Activated naive CD8-positive, alpha-beta T cell treated with anti-CD3 and anti-CD28 coated beads, Interleukin-2, amount 50 U/mL, for 24 hours (primary cell): ENCODE measurements at regions not wholly inside any gene's neighbourhood (a gene's known extent, or its start where the extent isn't known, plus 50 kb on each side); places are given as distances from the start of the nearest gene placed in this dataset.
"Not testable (repeated sequence)": the region's sequence is repeated elsewhere in the genome, so short reads cannot be mapped to it uniquely, and the experiment has no call there.

Experiments
- ATAC-seq: fragments of 150-1000 bp; cut with Tn5 transposase; one replicate; pipeline ENCODE4 v1.10.0; 2021
- DNase-seq: peaks from one replicate; pipeline ENCODE4 v3.0.0; 2021
- H3K27ac Mint-ChIP-seq: one replicate; pipeline ENCODE4 v1.8.0; 2021; ENCODE audit warnings: mild to moderate bottlenecking, mixed read lengths
- H3K27me3 Mint-ChIP-seq: one replicate; pipeline ENCODE4 v1.8.0; 2021; ENCODE audit warnings: mixed read lengths
- H3K36me3 Mint-ChIP-seq: one replicate; pipeline ENCODE4 v1.8.0; 2021; ENCODE audit warnings: low read depth, mixed read lengths
- H3K4me1 Mint-ChIP-seq: one replicate; pipeline ENCODE4 v1.8.0; 2021; ENCODE audit warnings: mixed read lengths
- H3K4me3 Mint-ChIP-seq: one replicate; pipeline ENCODE4 v1.8.0; 2021; ENCODE audit warnings: mild to moderate bottlenecking, moderate library complexity, mixed read lengths
- H3K9me3 Mint-ChIP-seq: one replicate; pipeline ENCODE4 v1.8.0; 2021; ENCODE audit warnings: mixed read lengths

- Mint-ChIP-seq H3K27ac (no peak overlapping the region), H3K4me1 (no peaks in the 10 kb centered on the region), H3K9me3 (no peaks in the 10 kb centered on the region), H3K27me3 (no peaks in the 10 kb centered on the region), H3K4me3 (no peak overlapping the region), H3K36me3 (no peaks in the 10 kb centered on the region)
- no peak for ATAC-seq
- no peak for DNase-seq
Observed at GRCh38 chr11:79634905-79635304, 194.1 kb upstream of the TENM4 start.

- no peak for ATAC-seq
- H3K27me3 Mint-ChIP-seq = peaks cover 2% of the 10 kb centered on the region
- DNase-seq = no peak
- peaks cover 4% of the 10 kb centered on the region for H3K9me3 Mint-ChIP-seq
- no peak overlapping the region for H3K27ac Mint-ChIP-seq
- no peaks in the 10 kb centered on the region for H3K36me3 Mint-ChIP-seq
- H3K4me1 Mint-ChIP-seq = no peaks in the 10 kb centered on the region
- no peak overlapping the region for H3K4me3 Mint-ChIP-seq
Observed at GRCh38 chr11:79627281-79627680, 186.5 kb upstream of the TENM4 start.

GRCh38 chr11:79626135-79627075 is 185.6 kb upstream of the TENM4 start:
- H3K9me3 Mint-ChIP-seq = peaks cover 4% of the 10 kb centered on the region
- H3K4me3 Mint-ChIP-seq = no peak overlapping the region
- H3K36me3 Mint-ChIP-seq = no peaks in the 10 kb centered on the region
- ATAC-seq (no peak), DNase-seq (no peak)
- H3K27ac Mint-ChIP-seq = no peak overlapping the region
- peaks cover 2% of the 10 kb centered on the region for H3K27me3 Mint-ChIP-seq
- H3K4me1 Mint-ChIP-seq = no peaks in the 10 kb centered on the region

- no peaks in the 10 kb centered on the region for H3K4me1 Mint-ChIP-seq
- no peaks in the 10 kb centered on the region for H3K27me3 Mint-ChIP-seq
- peaks cover 4% of the 10 kb centered on the region for H3K9me3 Mint-ChIP-seq
- H3K36me3 Mint-ChIP-seq = no peaks in the 10 kb centered on the region
- DNase-seq (no peak), ATAC-seq (no peak)
- H3K4me3 Mint-ChIP-seq = no peak overlapping the region
- H3K27ac Mint-ChIP-seq = no peak overlapping the region
Observed at GRCh38 chr11:79623375-79623774, 182.5 kb upstream of the TENM4 start.

- Mint-ChIP-seq H3K9me3 (peaks cover 9% of the 10 kb centered on the region), H3K27me3 (no peaks in the 10 kb centered on the region), H3K36me3 (no peaks in the 10 kb centered on the region), H3K4me1 (no peaks in the 10 kb centered on the region), H3K27ac (no peak overlapping the region), H3K4me3 (no peak overlapping the region)
- no peak for DNase-seq
- no peak for ATAC-seq
Observed at GRCh38 chr11:79617561-79617960, 176.7 kb upstream of the TENM4 start.

GRCh38 chr11:79616392-79616851 is 175.6 kb upstream of the TENM4 start:
- H3K4me1 Mint-ChIP-seq = no peaks in the 10 kb centered on the region
- no peak for DNase-seq
- H3K27me3 Mint-ChIP-seq = no peaks in the 10 kb centered on the region
- peaks cover 10% of the 10 kb centered on the region for H3K9me3 Mint-ChIP-seq
- no peak for ATAC-seq
- no peak overlapping the region for H3K27ac Mint-ChIP-seq
- no peaks in the 10 kb centered on the region for H3K36me3 Mint-ChIP-seq
- no peak overlapping the region for H3K4me3 Mint-ChIP-seq

GRCh38 chr11:79615425-79615824 is 174.6 kb upstream of the TENM4 start:
- H3K36me3 Mint-ChIP-seq = no peaks in the 10 kb centered on the region
- H3K27ac Mint-ChIP-seq = no peak overlapping the region
- peaks cover 10% of the 10 kb centered on the region for H3K9me3 Mint-ChIP-seq
- no peaks in the 10 kb centered on the region for H3K4me1 Mint-ChIP-seq
- H3K27me3 Mint-ChIP-seq = no peaks in the 10 kb centered on the region
- DNase-seq = no peak
- ATAC-seq = no peak
- no peak overlapping the region for H3K4me3 Mint-ChIP-seq

- ATAC-seq (no peak), DNase-seq (no peak)
- H3K9me3 Mint-ChIP-seq = peaks cover 10% of the 10 kb centered on the region
- H3K4me3 Mint-ChIP-seq = no peak overlapping the region
- no peaks in the 10 kb centered on the region for H3K27me3 Mint-ChIP-seq
- H3K27ac Mint-ChIP-seq = no peak overlapping the region
- H3K4me1 Mint-ChIP-seq = no peaks in the 10 kb centered on the region
- no peaks in the 10 kb centered on the region for H3K36me3 Mint-ChIP-seq
Observed at GRCh38 chr11:79610678-79611077, 169.8 kb upstream of the TENM4 start.

GRCh38 chr11:79610139-79610538 is 169.3 kb upstream of the TENM4 start:
- H3K27me3 Mint-ChIP-seq = no peaks in the 10 kb centered on the region
- no peak overlapping the region for H3K4me3 Mint-ChIP-seq
- H3K27ac Mint-ChIP-seq = no peak overlapping the region
- no peaks in the 10 kb centered on the region for H3K36me3 Mint-ChIP-seq
- ATAC-seq (no peak), DNase-seq (no peak)
- H3K9me3 Mint-ChIP-seq = peaks cover 7% of the 10 kb centered on the region
- H3K4me1 Mint-ChIP-seq = no peaks in the 10 kb centered on the region

- Mint-ChIP-seq H3K36me3 (no peaks in the 10 kb centered on the region), H3K4me3 (no peak overlapping the region), H3K9me3 (peaks cover 5% of the 10 kb centered on the region), H3K27ac (no peak overlapping the region), H3K27me3 (no peaks in the 10 kb centered on the region), H3K4me1 (no peaks in the 10 kb centered on the region)
- ATAC-seq (no peak), DNase-seq (no peak)
Observed at GRCh38 chr11:79609511-79609910, 168.7 kb upstream of the TENM4 start.

- not testable (repeated sequence) for H3K4me3 Mint-ChIP-seq, H3K27me3 Mint-ChIP-seq, ATAC-seq
Observed at GRCh38 chr11:79606461-79606860, 165.6 kb upstream of the TENM4 start.

GRCh38 chr11:79600711-79601110 is 159.9 kb upstream of the TENM4 start:
- H3K36me3 Mint-ChIP-seq = no peaks in the 10 kb centered on the region
- H3K27me3 Mint-ChIP-seq = no peaks in the 10 kb centered on the region
- ATAC-seq (no peak), DNase-seq (no peak)
- no peaks in the 10 kb centered on the region for H3K4me1 Mint-ChIP-seq
- H3K27ac Mint-ChIP-seq = no peak overlapping the region
- no peak overlapping the region for H3K4me3 Mint-ChIP-seq
- H3K9me3 Mint-ChIP-seq = no peaks in the 10 kb centered on the region

More at GRCh38 chr11:79606461-79606860, 165.6 kb upstream of the TENM4 start:
- H3K36me3 Mint-ChIP-seq, H3K4me1 Mint-ChIP-seq, DNase-seq, H3K9me3 Mint-ChIP-seq, H3K27ac Mint-ChIP-seq: not testable (repeated sequence)

GRCh38 chr11:79594834-79595233 is 154.0 kb upstream of the TENM4 start:
- no peaks in the 10 kb centered on the region for H3K27me3 Mint-ChIP-seq
- no peak overlapping the region for H3K4me3 Mint-ChIP-seq
- ATAC-seq (no peak), DNase-seq (no peak)
- H3K27ac Mint-ChIP-seq = no peak overlapping the region
- no peaks in the 10 kb centered on the region for H3K4me1 Mint-ChIP-seq
- H3K36me3 Mint-ChIP-seq = no peaks in the 10 kb centered on the region
- H3K9me3 Mint-ChIP-seq = no peaks in the 10 kb centered on the region

- H3K27ac Mint-ChIP-seq = no peak overlapping the region
- no peak overlapping the region for H3K4me3 Mint-ChIP-seq
- no peak for DNase-seq
- ATAC-seq = no peak
- no peaks in the 10 kb centered on the region for H3K4me1 Mint-ChIP-seq
- H3K36me3 Mint-ChIP-seq = no peaks in the 10 kb centered on the region
- H3K27me3 Mint-ChIP-seq = no peaks in the 10 kb centered on the region
- peaks cover 6% of the 10 kb centered on the region for H3K9me3 Mint-ChIP-seq
Observed at GRCh38 chr11:79592824-79593223, 152.0 kb upstream of the TENM4 start.

- Mint-ChIP-seq H3K4me3 (no peak overlapping the region), H3K27ac (no peak overlapping the region), H3K27me3 (no peaks in the 10 kb centered on the region), H3K9me3 (peaks cover 7% of the 10 kb centered on the region), H3K36me3 (no peaks in the 10 kb centered on the region), H3K4me1 (no peaks in the 10 kb centered on the region)
- DNase-seq (no peak), ATAC-seq (no peak)
Observed at GRCh38 chr11:79592406-79592805, 151.6 kb upstream of the TENM4 start.
